GM12872 (cell line): ENCODE measurements at regions not wholly inside any gene's neighbourhood (a gene's known extent, or its start where the extent isn't known, plus 50 kb on each side); places are given as distances from the start of the nearest gene placed in this dataset.

Experiments used
- CTCF ChIP-seq: IDR thresholded peaks from 3 replicates; pipeline ENCODE4 v1.5.1; 2011; ENCODE audit warnings: low read depth, mild to moderate bottlenecking, low read length, moderate library complexity; ENCODE audit not compliant: insufficient read depth

GRCh38 chr14:71165121-71166031, 258.1 kb downstream of the PCNX1 start:
- TF ChIP-seq CTCF, result no peak

DNA sequence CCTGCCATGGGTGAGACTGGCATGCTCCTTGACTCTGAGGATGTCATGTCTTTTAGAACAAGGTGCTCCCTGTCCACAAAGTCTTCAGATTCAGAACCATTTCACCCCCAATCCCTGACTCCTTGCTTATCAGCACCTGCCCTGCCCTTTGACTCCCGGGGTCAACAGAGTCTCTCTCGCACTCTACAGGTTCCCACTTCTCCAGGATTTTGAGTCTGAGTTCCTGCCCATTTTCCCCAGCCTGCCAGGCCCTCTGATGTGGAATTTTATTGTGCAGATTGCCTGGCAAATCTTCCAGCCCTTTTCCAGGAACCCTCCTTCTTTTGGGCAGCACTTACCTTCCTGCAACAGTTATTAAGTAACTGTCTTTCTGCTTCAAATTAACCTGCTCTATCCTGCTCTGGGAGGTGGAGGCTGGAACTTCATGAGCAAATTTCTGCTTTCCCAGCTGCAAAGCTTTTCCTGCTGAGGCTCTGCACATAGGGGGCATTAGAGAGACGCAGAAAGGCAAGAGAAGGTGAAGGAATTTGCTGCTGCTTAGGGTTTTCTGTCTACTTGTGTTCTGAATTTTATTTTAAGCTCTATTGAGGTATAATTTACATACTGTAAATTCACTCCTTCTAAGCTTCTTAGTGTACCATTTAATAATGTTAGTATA, 259.1 kb downstream of the PCNX1 start:
- peak; percentile 71 for TF ChIP-seq CTCF

DNA sequence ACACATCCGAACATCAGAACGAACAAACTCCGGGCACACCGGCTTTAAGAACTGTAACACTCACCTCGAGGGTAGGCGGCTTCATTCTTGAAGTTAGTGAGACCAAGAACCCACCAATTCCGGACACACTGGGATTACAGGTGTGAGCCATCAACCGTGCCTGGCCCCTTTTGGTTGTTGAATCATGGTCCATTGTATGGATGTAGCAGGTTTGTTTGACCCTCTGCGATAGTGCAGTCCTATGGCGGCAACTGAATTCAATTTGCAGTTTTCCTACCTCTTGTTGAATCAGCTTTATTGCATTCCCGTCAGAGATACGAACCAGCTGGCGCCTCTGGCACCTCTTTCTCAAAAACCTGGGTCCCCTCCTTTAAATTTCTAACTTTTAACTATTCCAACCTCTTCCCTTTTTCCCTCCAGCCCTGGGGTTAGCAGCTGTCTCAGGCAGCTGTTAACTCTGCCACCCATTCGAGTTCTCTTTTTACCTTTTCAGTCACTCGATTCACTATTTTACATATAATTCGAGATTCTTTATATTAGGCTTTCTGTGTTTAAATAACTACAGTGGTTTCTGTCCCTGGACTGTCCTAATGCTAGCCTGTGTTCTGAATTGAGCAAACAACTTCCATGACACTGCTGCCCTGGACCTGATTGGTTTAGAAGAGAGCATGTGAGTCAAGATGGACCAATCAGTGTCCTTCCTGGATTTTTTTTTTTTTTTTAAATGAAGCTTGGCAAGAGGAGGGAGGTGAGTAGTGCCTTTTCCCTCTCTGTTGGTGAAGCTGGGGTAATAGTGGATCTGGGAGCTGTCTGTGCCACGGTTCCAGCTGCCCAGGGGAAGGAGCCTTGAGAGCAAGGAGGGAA, 261.5 kb downstream of the PCNX1 start:
- no peak for TF ChIP-seq CTCF

- no peak for TF ChIP-seq CTCF
These were observed 262.6 kb downstream of the PCNX1 start for GRCh38 chr14:71169861-71170260.

- TF ChIP-seq CTCF, result no peak
These were observed 268.2 kb downstream of the PCNX1 start for GRCh38 chr14:71175491-71175890.

GRCh38 chr14:71179066-71179465, 271.8 kb downstream of the PCNX1 start:
- no peak for TF ChIP-seq CTCF

DNA sequence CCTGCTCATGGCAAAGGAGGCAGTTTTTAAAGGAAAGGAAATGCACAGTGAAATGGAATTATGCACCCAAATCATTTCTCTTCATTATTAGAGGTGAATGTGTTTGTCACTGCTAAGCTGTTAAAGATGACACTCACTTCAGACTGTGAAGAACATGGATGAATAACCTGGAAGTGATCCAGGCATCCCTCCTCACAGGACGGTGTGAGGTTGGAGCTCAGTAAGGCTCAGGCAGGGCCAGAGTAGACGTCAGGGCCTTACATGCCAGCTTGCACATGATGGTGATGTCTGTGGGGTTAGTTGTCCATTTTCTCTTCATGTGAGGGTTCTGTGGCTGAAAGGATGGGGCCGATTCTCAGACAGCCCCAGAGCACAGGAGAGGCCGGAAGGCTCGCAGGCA, 273.1 kb downstream of the PCNX1 start:
- no peak for TF ChIP-seq CTCF
